ENCODE measurements at regions not wholly inside any gene's neighbourhood (a gene's known extent, or its start where the extent isn't known, plus 50 kb on each side); places are given as distances from the start of the nearest gene placed in this dataset.

DNA sequence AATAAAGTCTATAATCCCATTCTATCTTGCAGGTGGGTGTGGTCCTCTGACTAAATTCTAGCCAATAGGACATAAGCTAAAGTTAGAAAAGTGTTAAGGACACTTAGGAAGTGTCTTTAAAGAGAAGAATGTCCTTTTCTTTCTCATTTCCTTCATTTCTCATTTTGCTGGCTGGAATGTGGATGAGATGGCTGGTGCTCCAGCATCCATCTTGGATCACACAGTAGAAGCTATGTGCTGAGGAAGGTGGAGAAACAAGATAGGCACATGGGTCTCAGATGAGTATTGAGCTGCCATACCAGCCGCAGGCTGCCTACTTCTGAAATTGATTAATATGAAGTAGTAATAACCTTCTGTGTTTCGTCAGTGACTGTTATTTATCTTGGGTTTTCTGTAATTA is 289.0 kb downstream of the LRFN2 start:
- 84 to 97% methylated on average over 2 of the region's 2 CpGs for WGBS, 2 donors
- Histone ChIP-seq H3K4me1 (no peaks in the 10 kb centered on the region), H3K9me3 (no peaks in the 10 kb centered on the region), H3K27me3 (no peaks in the 10 kb centered on the region), H3K27ac (no peak overlapping the region), H3K36me3 (replicated peaks in 1 of 2; ENCODE audit: insufficient read depth in 1 of 2, low read depth in 2 of 2) (no peaks in the 10 kb centered on the region), H3K4me3 (no peak overlapping the region)
- intact Hi-C loops (cut with DNase I): no loop called here
- DNase-seq (no peak), ATAC-seq (no peak)
- TF ChIP-seq, protein P1, sequence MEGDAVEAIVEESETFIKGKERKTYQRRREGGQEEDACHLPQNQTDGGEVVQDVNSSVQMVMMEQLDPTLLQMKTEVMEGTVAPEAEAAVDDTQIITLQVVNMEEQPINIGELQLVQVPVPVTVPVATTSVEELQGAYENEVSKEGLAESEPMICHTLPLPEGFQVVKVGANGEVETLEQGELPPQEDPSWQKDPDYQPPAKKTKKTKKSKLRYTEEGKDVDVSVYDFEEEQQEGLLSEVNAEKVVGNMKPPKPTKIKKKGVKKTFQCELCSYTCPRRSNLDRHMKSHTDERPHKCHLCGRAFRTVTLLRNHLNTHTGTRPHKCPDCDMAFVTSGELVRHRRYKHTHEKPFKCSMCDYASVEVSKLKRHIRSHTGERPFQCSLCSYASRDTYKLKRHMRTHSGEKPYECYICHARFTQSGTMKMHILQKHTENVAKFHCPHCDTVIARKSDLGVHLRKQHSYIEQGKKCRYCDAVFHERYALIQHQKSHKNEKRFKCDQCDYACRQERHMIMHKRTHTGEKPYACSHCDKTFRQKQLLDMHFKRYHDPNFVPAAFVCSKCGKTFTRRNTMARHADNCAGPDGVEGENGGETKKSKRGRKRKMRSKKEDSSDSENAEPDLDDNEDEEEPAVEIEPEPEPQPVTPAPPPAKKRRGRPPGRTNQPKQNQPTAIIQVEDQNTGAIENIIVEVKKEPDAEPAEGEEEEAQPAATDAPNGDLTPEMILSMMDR (IDR thresholded peaks at IDR 0.05): no peak
- no peak for TF ChIP-seq POLR2A (IDR thresholded peaks at IDR 0.05)

DNA sequence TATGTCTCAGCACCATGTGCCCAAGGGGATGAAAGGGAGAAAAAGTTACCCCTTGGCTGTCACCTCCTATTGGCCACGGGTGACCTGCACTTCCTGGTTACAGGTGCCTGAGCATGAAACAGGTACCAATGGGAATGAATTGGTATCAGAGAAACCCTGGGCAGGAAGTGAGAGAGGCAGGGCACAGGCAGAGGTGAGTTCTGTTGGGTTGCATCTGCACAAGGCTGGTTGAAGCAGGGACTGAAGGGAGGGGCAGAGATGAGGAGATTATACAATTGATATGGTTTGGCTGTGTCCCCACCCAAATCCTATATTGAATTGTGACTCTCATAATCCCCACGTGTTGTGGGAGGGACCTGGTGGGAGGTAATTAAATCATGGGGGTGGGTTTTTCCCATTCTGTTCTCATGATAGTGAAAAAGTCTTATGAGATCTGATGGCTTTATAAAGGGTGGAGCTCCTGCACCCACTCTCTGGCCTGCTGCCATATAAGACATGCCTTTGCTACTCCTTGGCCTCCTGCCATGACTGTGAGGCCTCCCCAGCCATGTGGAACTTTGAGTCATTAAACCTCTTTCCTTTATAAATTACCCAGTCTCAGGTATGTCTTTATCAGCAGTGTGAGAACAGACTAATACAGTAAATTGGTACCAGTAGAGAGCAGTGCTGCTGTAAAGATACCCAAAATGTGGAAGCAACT is 291.8 kb downstream of the LRFN2 start:
- intact Hi-C loops (cut with DNase I): no loop called here
- no peak overlapping the region for H3K4me3 ChIP-seq
- 79 to 86% methylated on average over 2 of the region's 2 CpGs for WGBS, 2 donors
- TF ChIP-seq, protein P1 (IDR thresholded peaks at IDR 0.05): no peak
- no peak for TF ChIP-seq POLR2A (IDR thresholded peaks at IDR 0.05)
- DNase-seq (no peak), ATAC-seq (no peak)
- no peaks in the 10 kb centered on the region for H3K27me3 ChIP-seq
- H3K36me3 ChIP-seq (replicated peaks in 1 of 2; ENCODE audit: insufficient read depth in 1 of 2, low read depth in 2 of 2): no peaks in the 10 kb centered on the region
- H3K27ac ChIP-seq: no peak overlapping the region
- H3K4me1 ChIP-seq: no peaks in the 10 kb centered on the region
- no peaks in the 10 kb centered on the region for H3K9me3 ChIP-seq

DNA sequence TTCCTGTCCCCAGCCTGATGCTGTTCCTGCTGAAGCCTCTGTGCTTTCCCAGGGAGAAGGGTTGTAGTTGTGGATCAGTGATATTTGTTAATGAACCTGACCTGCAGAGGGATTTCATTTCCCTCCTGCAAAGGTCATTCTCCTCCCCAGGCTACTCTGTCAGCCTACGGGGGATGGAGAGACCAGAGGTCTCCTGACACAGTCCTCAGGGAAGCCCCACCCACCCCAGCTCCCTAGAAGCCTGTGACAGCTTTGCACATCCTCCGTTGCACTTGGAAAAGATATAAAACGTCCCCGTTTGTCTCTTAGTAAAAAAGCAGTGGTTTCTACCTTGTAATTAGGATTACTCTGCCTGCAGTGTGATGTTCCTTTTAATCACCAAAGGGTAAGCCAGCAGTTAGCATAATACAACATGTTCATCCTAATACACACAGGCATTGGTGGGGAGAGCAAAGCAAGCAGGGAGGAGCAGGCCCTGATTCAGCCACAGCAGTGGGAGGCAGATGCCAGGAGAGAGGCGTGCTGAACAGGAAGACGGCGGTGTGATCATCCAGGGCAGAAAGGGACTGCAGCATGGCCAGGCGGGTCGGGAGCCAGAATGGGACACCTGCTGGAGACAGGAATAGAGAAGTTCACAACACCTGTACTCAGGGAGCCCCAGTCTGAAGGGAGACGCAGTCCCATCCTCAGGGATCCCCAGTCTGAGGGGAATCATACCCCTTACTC is 293.5 kb downstream of the LRFN2 start:
- no peak for DNase-seq
- ATAC-seq: no peak
- WGBS, 2 donors: 67 to 70% methylated on average over 10 of the region's 10 CpGs
- Histone ChIP-seq H3K4me3 (no peak overlapping the region), H3K27ac (no peak overlapping the region), H3K4me1 (no peaks in the 10 kb centered on the region), H3K9me3 (no peaks in the 10 kb centered on the region), H3K36me3 (replicated peaks in 1 of 2; ENCODE audit: insufficient read depth in 1 of 2, low read depth in 2 of 2) (no peaks in the 10 kb centered on the region), H3K27me3 (no peaks in the 10 kb centered on the region)
- TF ChIP-seq, protein P1 (IDR thresholded peaks at IDR 0.05): no peak
- TF ChIP-seq POLR2A (IDR thresholded peaks at IDR 0.05): no peak
- intact Hi-C loops (cut with DNase I): no loop called here

DNA sequence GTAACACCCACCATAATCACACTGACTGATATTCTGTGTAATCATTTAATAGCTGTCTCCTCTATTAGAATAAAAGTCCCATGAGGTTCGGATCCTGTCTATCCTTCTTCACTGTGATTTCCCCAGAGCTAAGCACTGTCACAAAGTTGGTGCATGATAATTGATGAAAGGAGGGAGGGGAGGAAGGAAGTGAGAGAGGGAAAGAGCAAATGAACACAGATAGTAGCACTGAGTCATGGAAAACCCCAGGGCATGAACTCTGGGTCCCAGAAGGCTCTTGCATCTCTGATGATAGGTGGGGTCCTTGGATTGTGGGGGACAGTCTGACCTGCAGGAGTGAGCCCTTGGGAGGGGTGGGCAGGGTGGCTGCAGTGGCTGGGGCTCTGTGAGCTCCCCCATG is 294.1 kb downstream of the LRFN2 start:
- TF ChIP-seq, protein P1 (IDR thresholded peaks at IDR 0.05): no peak
- TF ChIP-seq POLR2A (IDR thresholded peaks at IDR 0.05): no peak
- H3K36me3 ChIP-seq (replicated peaks in 1 of 2; ENCODE audit: insufficient read depth in 1 of 2, low read depth in 2 of 2): no peaks in the 10 kb centered on the region
- DNase-seq: no peak
- H3K4me1 ChIP-seq: no peaks in the 10 kb centered on the region
- no peaks in the 10 kb centered on the region for H3K27me3 ChIP-seq
- intact Hi-C loops (cut with DNase I): no loop called here
- ATAC-seq: no peak
- no peak overlapping the region for H3K27ac ChIP-seq
- 67 to 87% methylated on average over 1 of the region's 1 CpG for WGBS, 2 donors
- no peaks in the 10 kb centered on the region for H3K9me3 ChIP-seq
- no peak overlapping the region for H3K4me3 ChIP-seq
